GM10266 (cell line): ENCODE measurements at regions not wholly inside any gene's neighbourhood (a gene's known extent, or its start where the extent isn't known, plus 50 kb on each side); places are given as distances from the start of the nearest gene placed in this dataset.

Experiments used
- DNase-seq: peaks from one replicate; pipeline ENCODE4 v3.0.0; 2012; ENCODE audit errors: extremely low spot score
- TF ChIP-seq, protein P1 (sequence below): IDR thresholded peaks from 2 replicates; pipeline ENCODE4 v1.5.1; 2012; ENCODE audit warnings: mild to moderate bottlenecking, low read depth; ENCODE audit not compliant: control insufficient read depth, insufficient read depth; ENCODE audit errors: missing control alignments

DNA sequence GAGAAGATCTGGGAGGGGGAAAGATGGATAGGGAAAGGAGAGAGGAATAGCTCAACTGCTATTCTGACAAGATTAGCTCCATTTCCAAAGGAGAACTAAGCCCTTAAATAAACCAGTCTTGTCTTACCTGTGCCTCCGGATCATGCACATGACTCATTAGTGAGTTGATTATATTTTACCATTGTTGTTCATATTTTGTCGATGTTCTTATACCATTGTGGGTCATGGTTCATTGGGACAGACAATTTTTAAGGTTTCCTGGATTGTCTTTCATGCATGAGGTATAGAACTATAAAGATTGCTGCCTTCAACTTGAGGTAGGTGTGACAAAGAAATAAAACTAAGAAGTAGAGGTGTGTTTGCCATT is 243.0 kb upstream of the ATP2B1 start:
- TF ChIP-seq, protein P1, sequence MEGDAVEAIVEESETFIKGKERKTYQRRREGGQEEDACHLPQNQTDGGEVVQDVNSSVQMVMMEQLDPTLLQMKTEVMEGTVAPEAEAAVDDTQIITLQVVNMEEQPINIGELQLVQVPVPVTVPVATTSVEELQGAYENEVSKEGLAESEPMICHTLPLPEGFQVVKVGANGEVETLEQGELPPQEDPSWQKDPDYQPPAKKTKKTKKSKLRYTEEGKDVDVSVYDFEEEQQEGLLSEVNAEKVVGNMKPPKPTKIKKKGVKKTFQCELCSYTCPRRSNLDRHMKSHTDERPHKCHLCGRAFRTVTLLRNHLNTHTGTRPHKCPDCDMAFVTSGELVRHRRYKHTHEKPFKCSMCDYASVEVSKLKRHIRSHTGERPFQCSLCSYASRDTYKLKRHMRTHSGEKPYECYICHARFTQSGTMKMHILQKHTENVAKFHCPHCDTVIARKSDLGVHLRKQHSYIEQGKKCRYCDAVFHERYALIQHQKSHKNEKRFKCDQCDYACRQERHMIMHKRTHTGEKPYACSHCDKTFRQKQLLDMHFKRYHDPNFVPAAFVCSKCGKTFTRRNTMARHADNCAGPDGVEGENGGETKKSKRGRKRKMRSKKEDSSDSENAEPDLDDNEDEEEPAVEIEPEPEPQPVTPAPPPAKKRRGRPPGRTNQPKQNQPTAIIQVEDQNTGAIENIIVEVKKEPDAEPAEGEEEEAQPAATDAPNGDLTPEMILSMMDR: no peak
- no peak for DNase-seq

DNA sequence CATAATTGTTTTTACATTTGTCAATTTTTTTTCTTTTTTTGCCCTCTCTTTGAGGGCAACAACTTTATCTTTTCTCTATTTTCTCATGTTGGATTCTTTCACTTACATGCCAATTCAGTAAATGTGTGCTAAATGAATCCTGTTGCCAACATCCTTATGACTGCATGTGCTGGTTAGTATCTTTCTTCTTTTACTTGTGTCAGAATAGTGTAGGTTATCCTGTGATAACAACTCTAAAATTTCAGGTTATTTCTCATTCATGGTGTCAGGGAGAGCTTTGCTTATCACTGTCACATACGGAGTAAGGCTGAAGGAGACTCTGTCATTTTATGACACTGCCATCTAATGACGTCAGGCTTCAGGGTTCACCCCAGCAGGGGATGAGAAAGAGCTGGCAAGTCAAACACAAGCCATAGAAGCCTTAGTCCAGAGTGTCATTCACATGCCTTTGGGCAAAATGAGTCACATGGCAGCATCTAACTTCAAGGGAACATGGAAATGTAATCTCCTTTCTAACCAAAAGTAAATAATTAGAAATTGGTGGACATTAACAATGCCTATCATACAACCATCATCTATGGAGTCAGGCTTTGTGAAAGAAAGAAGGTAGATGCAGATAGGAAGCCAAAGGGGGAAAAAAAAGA is 242.5 kb upstream of the ATP2B1 start:
- TF ChIP-seq, protein P1: no peak
- no peak for DNase-seq

DNA sequence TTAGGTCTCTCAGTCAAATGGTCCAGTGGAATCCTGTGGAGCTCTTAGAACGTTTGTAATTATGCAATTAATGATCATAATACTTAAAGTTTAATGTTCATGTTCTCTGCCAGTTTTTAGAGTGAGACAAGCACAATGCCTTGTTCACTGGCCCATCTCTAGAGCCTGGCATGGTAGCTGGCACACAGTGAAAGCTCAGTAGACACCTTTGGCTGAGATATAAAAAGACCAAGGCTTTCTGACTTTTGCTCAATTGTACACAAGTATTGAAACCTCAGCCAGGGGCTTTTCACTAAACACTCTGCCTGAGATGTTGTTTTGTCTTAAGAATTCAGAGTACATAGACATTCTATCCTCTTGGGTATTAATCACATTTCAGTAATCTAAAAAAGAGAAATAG is 241.8 kb upstream of the ATP2B1 start:
- no peak for DNase-seq
- TF ChIP-seq, protein P1: no peak

DNA sequence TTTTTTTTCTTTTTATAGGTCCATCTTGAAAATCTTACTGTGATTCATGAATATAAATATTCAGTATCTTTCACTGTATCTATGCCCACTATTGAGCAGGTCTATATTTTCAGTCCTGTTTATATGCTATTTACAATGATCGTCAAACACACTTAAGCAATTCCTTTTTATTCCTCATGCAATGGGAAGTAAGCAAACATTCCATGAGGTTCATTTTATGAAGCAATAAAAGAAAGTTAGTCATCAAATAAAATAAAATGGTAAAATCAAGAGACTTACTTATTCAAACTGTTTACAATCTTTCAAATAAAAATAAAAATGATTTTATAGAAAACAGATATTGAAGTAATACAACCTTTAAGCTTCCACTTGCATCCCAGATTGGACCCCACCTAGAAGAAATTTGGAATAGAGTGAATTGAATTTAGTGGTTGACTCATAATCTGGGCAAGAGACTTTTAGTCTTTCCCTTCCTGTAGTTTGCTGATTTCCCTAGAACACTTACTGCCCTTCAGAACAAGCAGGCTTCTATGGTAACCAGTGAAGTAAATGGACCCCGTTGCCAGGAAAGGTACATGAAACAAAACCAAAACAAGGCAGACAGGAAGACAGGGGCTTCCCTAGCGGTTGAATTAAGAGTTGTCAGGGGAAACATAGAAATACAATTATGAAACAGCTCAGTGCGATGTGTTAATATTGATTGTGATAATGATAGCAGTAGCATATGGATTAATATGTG is 241.0 kb upstream of the ATP2B1 start:
- TF ChIP-seq, protein P1: no peak
- peak; percentile 54 for DNase-seq

DNA sequence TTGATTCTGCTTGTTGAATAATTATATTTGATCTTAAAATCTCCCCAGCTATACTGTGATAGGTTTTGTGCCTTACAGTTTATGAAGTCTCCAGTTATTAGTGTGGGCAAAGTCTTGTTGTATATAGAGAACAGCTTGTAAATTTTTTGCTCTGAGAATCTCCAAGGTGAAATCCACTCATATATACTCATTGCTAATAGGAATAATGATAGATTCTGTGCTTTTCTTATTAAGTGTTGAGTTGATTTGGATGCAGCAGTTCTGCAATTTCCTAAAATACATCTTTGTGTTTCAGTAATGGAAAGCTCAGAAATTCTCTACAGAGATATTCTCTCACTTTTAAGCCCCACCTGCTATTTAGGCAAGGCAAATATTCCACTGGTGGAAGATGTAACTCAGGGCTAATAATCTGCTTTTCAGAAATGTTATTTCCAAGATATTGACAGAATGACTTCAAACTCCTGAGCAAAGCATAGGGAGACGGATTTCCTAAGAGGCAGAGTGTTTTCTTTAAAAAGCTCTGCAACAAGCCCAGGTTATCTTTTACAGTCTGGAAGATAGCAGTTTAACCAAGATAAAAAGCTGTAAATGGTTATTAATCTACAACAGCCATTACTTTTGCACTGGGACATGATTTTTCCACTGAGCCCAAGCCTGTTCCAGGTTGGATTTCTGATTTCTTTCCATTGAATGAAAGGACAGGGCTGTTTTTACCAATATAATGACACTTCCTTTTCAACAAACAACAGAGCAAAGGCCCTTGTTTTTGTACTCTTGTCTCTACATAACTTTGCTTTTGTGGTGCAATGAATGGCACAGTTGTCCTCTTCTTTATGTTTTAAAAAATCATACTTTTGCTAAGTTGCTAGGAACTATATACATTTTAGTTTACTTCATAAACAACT is 239.9 kb upstream of the ATP2B1 start:
- no peak for DNase-seq
- TF ChIP-seq, protein P1: no peak

DNA sequence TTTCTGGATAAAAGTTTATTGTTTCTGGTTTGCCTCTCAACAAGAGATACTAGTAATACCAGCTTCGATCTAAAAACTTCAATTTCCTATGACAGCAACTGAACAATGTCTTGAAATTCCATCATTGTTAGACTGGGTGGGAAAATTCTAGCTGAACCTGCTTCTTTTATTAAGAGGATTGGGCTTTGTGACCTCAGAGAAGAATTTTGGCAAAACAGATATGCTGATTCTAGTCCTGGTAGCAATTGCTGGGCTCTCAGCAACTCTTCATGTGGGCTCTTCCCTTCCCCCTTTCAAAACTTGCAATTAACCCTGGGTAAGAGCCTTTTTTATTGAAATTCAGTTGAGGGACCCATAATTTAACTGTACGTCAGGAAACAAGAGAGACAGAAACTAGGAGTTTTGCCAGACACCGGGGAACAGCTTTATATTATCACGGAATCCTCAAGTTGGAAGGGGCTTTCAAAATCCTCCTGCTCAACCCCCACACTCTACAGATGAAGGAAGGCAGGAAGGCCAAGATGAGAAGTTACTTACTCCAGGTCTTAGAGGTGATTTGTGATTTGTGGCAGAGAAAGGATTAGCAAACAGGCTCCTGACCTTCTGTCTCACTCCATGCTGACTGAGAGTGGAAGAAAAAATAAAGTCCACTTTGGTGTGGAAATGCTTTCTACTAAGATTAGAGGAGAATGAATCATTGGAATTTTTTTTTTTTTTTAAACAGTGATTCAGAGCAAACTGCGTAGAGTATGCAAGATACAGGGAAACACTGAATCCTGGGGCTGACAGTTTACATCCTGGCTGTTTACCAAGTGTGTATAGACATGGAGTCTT is 239.0 kb upstream of the ATP2B1 start:
- TF ChIP-seq, protein P1: no peak
- DNase-seq: no peak
